Right lobe of liver (tissue), 4 donors: ENCODE measurements at regions not wholly inside any gene's neighbourhood (a gene's known extent, or its start where the extent isn't known, plus 50 kb on each side); places are given as distances from the start of the nearest gene placed in this dataset.

Experiments used
- POLR2A ChIP-seq: fragments of 450-650 bp; IDR thresholded peaks from one replicate; pipeline ENCODE4 v1.6.1; 2017; ENCODE audit warnings: antibody characterized with exemption, mild to moderate bottlenecking
- TF ChIP-seq, protein P1 (sequence below), 4 donors: fragments of 200-600 bp in 3 of 4; fragments of 450-650 bp in 1 of 4; IDR thresholded peaks; one replicate each; pipeline versions ENCODE4 v1.5.1 to v1.8.0; 2016 to 2022; ENCODE audit warnings: antibody characterized with exemption in 4 of 4, mild to moderate bottlenecking in 2 of 4
- donor health status: DM: no; HTN: no; CAD: no.
- donor health status: DM: no; HTN: no; CAD: no.
- donor health status: DM: no; HTN: yes; CAD: no.

DNA sequence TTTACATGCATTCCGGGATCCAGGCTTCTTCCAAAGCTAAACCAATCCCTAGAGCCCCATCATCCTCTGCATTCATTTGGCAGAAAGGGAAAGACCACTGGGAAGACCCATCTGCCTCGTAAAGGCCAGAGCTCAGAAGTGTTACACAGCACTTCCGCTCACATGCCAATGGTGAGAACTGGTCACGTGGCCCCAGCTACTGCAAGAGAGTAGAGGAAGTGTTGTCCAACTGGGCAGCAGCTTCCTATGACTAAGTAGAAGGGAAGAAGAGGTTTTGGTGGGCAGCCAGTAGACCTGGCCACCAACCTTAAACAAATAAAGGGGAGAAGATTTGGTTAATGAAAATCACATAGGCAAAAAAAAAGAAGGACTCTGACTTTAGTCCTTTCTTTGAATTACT is 74.4 kb upstream of the PPP2R3A start:
- TF ChIP-seq POLR2A: no peak
- TF ChIP-seq, protein P1, sequence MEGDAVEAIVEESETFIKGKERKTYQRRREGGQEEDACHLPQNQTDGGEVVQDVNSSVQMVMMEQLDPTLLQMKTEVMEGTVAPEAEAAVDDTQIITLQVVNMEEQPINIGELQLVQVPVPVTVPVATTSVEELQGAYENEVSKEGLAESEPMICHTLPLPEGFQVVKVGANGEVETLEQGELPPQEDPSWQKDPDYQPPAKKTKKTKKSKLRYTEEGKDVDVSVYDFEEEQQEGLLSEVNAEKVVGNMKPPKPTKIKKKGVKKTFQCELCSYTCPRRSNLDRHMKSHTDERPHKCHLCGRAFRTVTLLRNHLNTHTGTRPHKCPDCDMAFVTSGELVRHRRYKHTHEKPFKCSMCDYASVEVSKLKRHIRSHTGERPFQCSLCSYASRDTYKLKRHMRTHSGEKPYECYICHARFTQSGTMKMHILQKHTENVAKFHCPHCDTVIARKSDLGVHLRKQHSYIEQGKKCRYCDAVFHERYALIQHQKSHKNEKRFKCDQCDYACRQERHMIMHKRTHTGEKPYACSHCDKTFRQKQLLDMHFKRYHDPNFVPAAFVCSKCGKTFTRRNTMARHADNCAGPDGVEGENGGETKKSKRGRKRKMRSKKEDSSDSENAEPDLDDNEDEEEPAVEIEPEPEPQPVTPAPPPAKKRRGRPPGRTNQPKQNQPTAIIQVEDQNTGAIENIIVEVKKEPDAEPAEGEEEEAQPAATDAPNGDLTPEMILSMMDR (IDR thresholded peaks at IDR 0.05): no peak
